ENCODE measurements at regions not wholly inside any gene's neighbourhood (a gene's known extent, or its start where the extent isn't known, plus 50 kb on each side); places are given as distances from the start of the nearest gene placed in this dataset.
"Not testable (repeated sequence)": the region's sequence is repeated elsewhere in the genome, so short reads cannot be mapped to it uniquely, and the experiment has no call there.

GRCh38 chr15:47908950-47909670, 191.8 kb downstream of the SEMA6D start:
- no peak for TF ChIP-seq POLR2A (IDR thresholded peaks at IDR 0.05; ENCODE audit: low read depth, low read length)
- DNase-seq (ENCODE audit: insufficient read length, low spot score), result no peak
- no peak for FAIRE-seq

GRCh38 chr15:47912910-47913309, 195.6 kb downstream of the SEMA6D start:
- not testable (repeated sequence) for DNase-seq (ENCODE audit: insufficient read length, low spot score); FAIRE-seq

DNA sequence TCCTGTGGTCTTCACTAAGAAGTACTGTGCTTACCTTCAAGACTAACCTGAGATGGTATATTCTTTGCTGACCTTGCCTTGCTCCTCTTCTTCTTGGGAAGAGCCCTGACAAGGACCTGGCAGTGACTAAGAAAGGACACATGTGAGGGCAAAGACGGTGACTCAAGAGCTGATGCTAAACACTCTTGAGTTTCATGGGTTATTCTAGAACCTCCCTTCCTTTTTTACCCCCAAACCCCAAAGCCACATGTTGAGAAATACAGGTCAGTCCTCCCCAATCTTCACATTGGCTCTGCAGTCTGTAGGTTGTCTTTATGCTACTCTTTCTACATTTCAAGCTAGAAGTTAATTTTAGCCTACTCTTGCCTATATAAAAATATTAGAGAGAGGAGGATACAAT, 200.6 kb downstream of the SEMA6D start:
- FAIRE-seq (no peak), DNase-seq (ENCODE audit: insufficient read length, low spot score) (no peak)
- TF ChIP-seq SPI1 (IDR thresholded peaks at IDR 0.05; ENCODE audit: low read depth, low read length) (no peak), PAX5 (IDR thresholded peaks at IDR 0.05; ENCODE audit: insufficient read depth, low read length, severe bottlenecking) (no peak), POU2F2 (IDR thresholded peaks at IDR 0.05; ENCODE audit: low read depth, low read length) (no peak), TAF1 (IDR thresholded peaks at IDR 0.05; ENCODE audit: low read depth, low read length) (no peak), POLR2A (IDR thresholded peaks at IDR 0.05; ENCODE audit: low read depth, low read length) (no peak), POLR2AphosphoS5 (IDR thresholded peaks at IDR 0.05; ENCODE audit: low read depth, low read length) (no peak)

DNA sequence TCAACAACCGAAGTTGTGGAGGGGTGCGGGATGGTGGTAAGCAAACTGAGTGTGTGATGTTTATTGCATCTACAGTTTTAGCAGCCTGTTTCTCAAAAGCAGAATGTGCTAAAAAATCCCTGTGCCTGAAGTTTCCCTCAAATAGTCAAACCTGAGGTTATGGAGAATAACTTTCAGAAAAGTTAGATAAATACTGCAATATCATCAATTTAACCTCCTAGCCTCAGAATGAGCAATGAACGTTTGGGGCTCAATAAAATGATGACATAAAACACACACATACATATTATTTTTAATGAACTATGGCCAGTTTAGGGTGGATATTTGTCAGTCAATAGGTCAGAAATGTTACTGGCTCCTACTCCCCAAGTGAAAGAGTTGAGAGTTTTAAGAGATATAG, 201.6 kb downstream of the SEMA6D start:
- no peak for FAIRE-seq
- TF ChIP-seq POU2F2 (IDR thresholded peaks at IDR 0.05; ENCODE audit: low read depth, low read length) (no peak), POLR2AphosphoS5 (IDR thresholded peaks at IDR 0.05; ENCODE audit: low read depth, low read length) (no peak), POLR2A (IDR thresholded peaks at IDR 0.05; ENCODE audit: low read depth, low read length) (no peak), PAX5 (IDR thresholded peaks at IDR 0.05; ENCODE audit: insufficient read depth, low read length, severe bottlenecking) (no peak), SPI1 (IDR thresholded peaks at IDR 0.05; ENCODE audit: low read depth, low read length) (no peak), TAF1 (IDR thresholded peaks at IDR 0.05; ENCODE audit: low read depth, low read length) (no peak)

DNA sequence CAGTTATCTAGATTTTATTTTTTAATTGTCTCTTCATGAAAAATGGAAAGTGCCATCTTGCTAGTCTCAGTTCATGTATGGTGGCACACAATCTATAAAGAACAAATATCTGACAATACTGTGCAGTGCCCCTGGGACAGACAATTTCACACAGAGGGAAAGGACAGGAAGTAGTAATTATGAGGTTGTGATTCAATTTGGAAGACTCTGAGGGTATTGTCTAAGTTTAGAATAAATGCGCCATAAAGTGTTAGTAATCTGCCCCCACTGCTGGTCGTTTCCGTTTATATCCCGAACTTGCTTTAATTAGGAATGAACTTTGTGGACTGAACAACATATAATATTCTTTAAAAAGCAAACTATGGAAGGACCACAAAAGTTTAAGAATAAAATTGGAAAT, 196.4 kb upstream of the SLC24A5 start:
- TF ChIP-seq POU2F2 (IDR thresholded peaks at IDR 0.05; ENCODE audit: low read depth, low read length) (no peak), PAX5 (IDR thresholded peaks at IDR 0.05; ENCODE audit: insufficient read depth, low read length, severe bottlenecking) (no peak), SPI1 (IDR thresholded peaks at IDR 0.05; ENCODE audit: low read depth, low read length) (no peak), TAF1 (IDR thresholded peaks at IDR 0.05; ENCODE audit: low read depth, low read length) (no peak), POLR2AphosphoS5 (IDR thresholded peaks at IDR 0.05; ENCODE audit: low read depth, low read length) (no peak), POLR2A (IDR thresholded peaks at IDR 0.05; ENCODE audit: low read depth, low read length) (no peak)

More for the DNA sequence above, 201.6 kb downstream of the SEMA6D start:
- DNase-seq (ENCODE audit: insufficient read length, low spot score), result no peak

GRCh38 chr15:47929138-47929803, 191.5 kb upstream of the SLC24A5 start:
- DNase-seq (ENCODE audit: insufficient read length, low spot score), result no peak
- no peak for FAIRE-seq
- TF ChIP-seq POLR2AphosphoS5 (IDR thresholded peaks at IDR 0.05; ENCODE audit: low read depth, low read length) (no peak), PAX5 (IDR thresholded peaks at IDR 0.05; ENCODE audit: insufficient read depth, low read length, severe bottlenecking) (no peak), TAF1 (IDR thresholded peaks at IDR 0.05; ENCODE audit: low read depth, low read length) (no peak), POU2F2 (IDR thresholded peaks at IDR 0.05; ENCODE audit: low read depth, low read length) (no peak), POLR2A (IDR thresholded peaks at IDR 0.05; ENCODE audit: low read depth, low read length) (no peak), SPI1 (IDR thresholded peaks at IDR 0.05; ENCODE audit: low read depth, low read length) (no peak)

More for the DNA sequence above, 196.4 kb upstream of the SLC24A5 start:
- DNase-seq (ENCODE audit: insufficient read length, low spot score), result no peak
- no peak for FAIRE-seq

GRCh38 chr15:47932261-47932660, 188.5 kb upstream of the SLC24A5 start:
- DNase-seq (ENCODE audit: insufficient read length, low spot score) (no peak), FAIRE-seq (no peak)
- TF ChIP-seq PAX5 (IDR thresholded peaks at IDR 0.05; ENCODE audit: insufficient read depth, low read length, severe bottlenecking) (no peak), TAF1 (IDR thresholded peaks at IDR 0.05; ENCODE audit: low read depth, low read length) (no peak), POU2F2 (IDR thresholded peaks at IDR 0.05; ENCODE audit: low read depth, low read length) (no peak), POLR2A (IDR thresholded peaks at IDR 0.05; ENCODE audit: low read depth, low read length) (no peak), SPI1 (IDR thresholded peaks at IDR 0.05; ENCODE audit: low read depth, low read length) (no peak), POLR2AphosphoS5 (IDR thresholded peaks at IDR 0.05; ENCODE audit: low read depth, low read length) (no peak)

GRCh38 chr15:47932951-47933641, 187.7 kb upstream of the SLC24A5 start:
- FAIRE-seq, result no peak
- TF ChIP-seq SPI1 (IDR thresholded peaks at IDR 0.05; ENCODE audit: low read depth, low read length) (no peak), TAF1 (IDR thresholded peaks at IDR 0.05; ENCODE audit: low read depth, low read length) (no peak), PAX5 (IDR thresholded peaks at IDR 0.05; ENCODE audit: insufficient read depth, low read length, severe bottlenecking) (no peak), POLR2AphosphoS5 (IDR thresholded peaks at IDR 0.05; ENCODE audit: low read depth, low read length) (no peak), POLR2A (IDR thresholded peaks at IDR 0.05; ENCODE audit: low read depth, low read length) (no peak), POU2F2 (IDR thresholded peaks at IDR 0.05; ENCODE audit: low read depth, low read length) (no peak)

DNA sequence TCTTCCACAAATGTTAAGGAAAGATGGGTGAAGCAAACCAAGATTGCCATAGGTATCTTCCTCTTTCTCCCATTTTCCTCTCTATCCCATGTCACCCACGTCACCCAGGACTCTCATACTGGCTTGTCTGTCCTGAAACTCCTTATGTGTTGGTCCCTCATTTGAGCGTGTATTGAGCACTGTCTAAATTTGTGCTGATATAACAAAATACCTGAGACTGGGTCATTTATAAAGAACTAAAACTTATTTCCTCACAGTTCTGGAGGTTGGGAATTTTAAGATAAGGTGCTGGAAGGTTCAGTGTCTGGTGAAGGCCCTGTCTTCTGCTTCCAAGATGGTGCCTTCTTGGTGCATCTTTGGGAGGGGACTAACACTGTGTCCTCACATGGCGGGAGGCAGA, 186.9 kb upstream of the SLC24A5 start:
- TF ChIP-seq SPI1 (IDR thresholded peaks at IDR 0.05; ENCODE audit: low read depth, low read length) (no peak), TAF1 (IDR thresholded peaks at IDR 0.05; ENCODE audit: low read depth, low read length) (no peak), POU2F2 (IDR thresholded peaks at IDR 0.05; ENCODE audit: low read depth, low read length) (no peak), PAX5 (IDR thresholded peaks at IDR 0.05; ENCODE audit: insufficient read depth, low read length, severe bottlenecking) (no peak), POLR2AphosphoS5 (IDR thresholded peaks at IDR 0.05; ENCODE audit: low read depth, low read length) (no peak)
- no peak for FAIRE-seq
- DNase-seq (ENCODE audit: insufficient read length, low spot score), result no peak

More at GRCh38 chr15:47932951-47933641, 187.7 kb upstream of the SLC24A5 start:
- no peak for DNase-seq (ENCODE audit: insufficient read length, low spot score)

Measured in GM12891 (cell line).